Skeletal muscle tissue (tissue), 3 donors: ENCODE measurements at regions not wholly inside any gene's neighbourhood (a gene's known extent, or its start where the extent isn't known, plus 50 kb on each side); places are given as distances from the start of the nearest gene placed in this dataset.

Experiments
- H3K27ac ChIP-seq: one replicate; pipeline ENCODE4 v1.7.0; 2013; ENCODE audit warnings: mild to moderate bottlenecking, low read depth, low read length, inconsistent platforms
- H3K27me3 ChIP-seq, 3 donors: one replicate each; pipeline ENCODE4 v1.7.0; 2013; ENCODE audit warnings: low read length in 3 of 3; ENCODE audit not compliant: control insufficient read depth in 3 of 3, insufficient read depth in 3 of 3
- H3K36me3 ChIP-seq, 3 donors: one replicate each; pipeline ENCODE4 v1.7.0; 2013; ENCODE audit warnings: low read length in 3 of 3; ENCODE audit not compliant: control insufficient read depth in 3 of 3, insufficient read depth in 3 of 3
- H3K4me1 ChIP-seq, 3 donors: one replicate each; pipeline ENCODE4 v1.7.0; 2013; ENCODE audit warnings: low read length in 3 of 3, mild to moderate bottlenecking in 3 of 3; ENCODE audit not compliant: control insufficient read depth in 3 of 3, insufficient read depth in 3 of 3
- H3K4me3 ChIP-seq, 3 donors: one replicate each; pipeline ENCODE4 v1.7.0; 2013; ENCODE audit warnings: low read length in 3 of 3
- H3K9ac ChIP-seq, 3 donors: one replicate each; pipeline ENCODE4 v1.7.0; 2013; ENCODE audit warnings: low read length in 3 of 3, mild to moderate bottlenecking in 3 of 3, moderate library complexity in 2 of 3, low read depth in 1 of 3
- H3K9me3 ChIP-seq, 3 donors: one replicate each; pipeline ENCODE4 v1.7.0; 2013; ENCODE audit warnings: low read length in 3 of 3; ENCODE audit not compliant: control insufficient read depth in 3 of 3
- donor health status: Osteomylitis.

- no peaks in the 10 kb centered on the region for H3K27me3 ChIP-seq
- no peaks in the 10 kb centered on the region for H3K9me3 ChIP-seq
- no peak overlapping the region for H3K9ac ChIP-seq
- H3K27ac ChIP-seq, result no peak overlapping the region
- H3K4me1 ChIP-seq, result peaks cover 0 to 6% (median 0%) of the 10 kb centered on the region in 3 donors
- H3K4me3 ChIP-seq, result no peak overlapping the region
- no peaks in the 10 kb centered on the region for H3K36me3 ChIP-seq
Measured at GRCh38 chr6:105886066-105886813, 199.9 kb upstream of the PRDM1 start.

GRCh38 chr6:105884426-105884825, 201.7 kb upstream of the PRDM1 start:
- H3K27me3 ChIP-seq, result no peaks in the 10 kb centered on the region
- no peak overlapping the region for H3K9ac ChIP-seq
- no peak overlapping the region for H3K4me3 ChIP-seq
- no peaks in the 10 kb centered on the region for H3K9me3 ChIP-seq
- H3K4me1 ChIP-seq, result peaks cover 0 to 6% (median 0%) of the 10 kb centered on the region in 3 donors
- H3K27ac ChIP-seq, result no peak overlapping the region
- no peaks in the 10 kb centered on the region for H3K36me3 ChIP-seq

GRCh38 chr6:105884011-105884410, 202.1 kb upstream of the PRDM1 start:
- Histone ChIP-seq H3K27me3 (no peaks in the 10 kb centered on the region), H3K4me3 (no peak overlapping the region), H3K9ac (no peak overlapping the region), H3K27ac (no peak overlapping the region), H3K4me1 (peaks cover 0 to 6% (median 0%) of the 10 kb centered on the region in 3 donors), H3K9me3 (no peaks in the 10 kb centered on the region), H3K36me3 (no peaks in the 10 kb centered on the region)

GRCh38 chr6:105882828-105883227, 203.3 kb upstream of the PRDM1 start:
- no peak overlapping the region for H3K4me3 ChIP-seq

GRCh38 chr6:105882121-105882803, 203.9 kb upstream of the PRDM1 start:
- H3K9ac ChIP-seq, result no peak overlapping the region
- no peak overlapping the region for H3K4me3 ChIP-seq
- H3K27ac ChIP-seq, result no peak overlapping the region
- no peaks in the 10 kb centered on the region for H3K27me3 ChIP-seq
- H3K36me3 ChIP-seq, result no peaks in the 10 kb centered on the region
- H3K9me3 ChIP-seq, result no peaks in the 10 kb centered on the region
- H3K4me1 ChIP-seq, result peaks cover 0 to 5% (median 0%) of the 10 kb centered on the region in 3 donors

More at GRCh38 chr6:105882828-105883227, 203.3 kb upstream of the PRDM1 start:
- H3K9ac ChIP-seq, result no peak overlapping the region
- no peaks in the 10 kb centered on the region for H3K9me3 ChIP-seq
- no peak overlapping the region for H3K27ac ChIP-seq
- H3K36me3 ChIP-seq, result no peaks in the 10 kb centered on the region
- H3K4me1 ChIP-seq, result peaks cover 0 to 6% (median 0%) of the 10 kb centered on the region in 3 donors
- no peaks in the 10 kb centered on the region for H3K27me3 ChIP-seq

- Histone ChIP-seq H3K4me3 (no peak overlapping the region), H3K4me1 (no peaks in the 10 kb centered on the region), H3K27ac (no peak overlapping the region), H3K36me3 (no peaks in the 10 kb centered on the region), H3K9ac (no peak overlapping the region), H3K27me3 (no peaks in the 10 kb centered on the region), H3K9me3 (no peaks in the 10 kb centered on the region)
Measured at GRCh38 chr6:105881608-105882007, 204.5 kb upstream of the PRDM1 start.

GRCh38 chr6:105880030-105880492, 206.1 kb upstream of the PRDM1 start:
- H3K4me1 ChIP-seq, result no peaks in the 10 kb centered on the region
- no peaks in the 10 kb centered on the region for H3K9me3 ChIP-seq
- H3K36me3 ChIP-seq, result no peaks in the 10 kb centered on the region
- H3K4me3 ChIP-seq, result no peak overlapping the region
- H3K27me3 ChIP-seq, result no peaks in the 10 kb centered on the region
- H3K9ac ChIP-seq, result no peak overlapping the region
- no peak overlapping the region for H3K27ac ChIP-seq

- Histone ChIP-seq H3K27me3 (no peaks in the 10 kb centered on the region), H3K4me1 (no peaks in the 10 kb centered on the region), H3K9ac (no peak overlapping the region), H3K4me3 (no peak overlapping the region), H3K36me3 (no peaks in the 10 kb centered on the region), H3K27ac (no peak overlapping the region), H3K9me3 (no peaks in the 10 kb centered on the region)
Measured at GRCh38 chr6:105879146-105879545, 207.0 kb upstream of the PRDM1 start.

- Histone ChIP-seq H3K36me3 (no peaks in the 10 kb centered on the region), H3K4me1 (no peaks in the 10 kb centered on the region), H3K27me3 (no peaks in the 10 kb centered on the region), H3K27ac (no peak overlapping the region), H3K9ac (no peak overlapping the region), H3K4me3 (no peak overlapping the region), H3K9me3 (no peaks in the 10 kb centered on the region)
Measured at GRCh38 chr6:105875974-105876640, 210.0 kb upstream of the PRDM1 start.
